GM10248 (cell line): ENCODE measurements at regions not wholly inside any gene's neighbourhood (a gene's known extent, or its start where the extent isn't known, plus 50 kb on each side); places are given as distances from the start of the nearest gene placed in this dataset.

Experiments used
- CTCF ChIA-PET: fragments of 300-600 bp; sonication (Branson Sonifier 250); formaldehyde crosslinking; extraction: SDS; loops from one replicate; lab custom pipeline; 2021; ENCODE audit warnings: antibody characterized with exemption; lab: Yijun Ruan, JAX
- POLR2A ChIA-PET: fragments of 350-650 bp; sonication (Branson Sonifier 250); formaldehyde crosslinking; extraction: SDS; loops from one replicate; lab custom pipeline; 2020; ENCODE audit warnings: antibody characterized with exemption; lab: Yijun Ruan, JAX
- DNase-seq: peaks from one replicate; pipeline ENCODE4 v3.0.0; 2012; ENCODE audit errors: extremely low spot score
- TF ChIP-seq, protein P1 (sequence below): IDR thresholded peaks from 2 replicates; pipeline ENCODE4 v1.5.1; 2012; ENCODE audit warnings: mild to moderate bottlenecking, low read depth; ENCODE audit errors: extremely low read depth, missing control alignments, control extremely low read depth

DNA sequence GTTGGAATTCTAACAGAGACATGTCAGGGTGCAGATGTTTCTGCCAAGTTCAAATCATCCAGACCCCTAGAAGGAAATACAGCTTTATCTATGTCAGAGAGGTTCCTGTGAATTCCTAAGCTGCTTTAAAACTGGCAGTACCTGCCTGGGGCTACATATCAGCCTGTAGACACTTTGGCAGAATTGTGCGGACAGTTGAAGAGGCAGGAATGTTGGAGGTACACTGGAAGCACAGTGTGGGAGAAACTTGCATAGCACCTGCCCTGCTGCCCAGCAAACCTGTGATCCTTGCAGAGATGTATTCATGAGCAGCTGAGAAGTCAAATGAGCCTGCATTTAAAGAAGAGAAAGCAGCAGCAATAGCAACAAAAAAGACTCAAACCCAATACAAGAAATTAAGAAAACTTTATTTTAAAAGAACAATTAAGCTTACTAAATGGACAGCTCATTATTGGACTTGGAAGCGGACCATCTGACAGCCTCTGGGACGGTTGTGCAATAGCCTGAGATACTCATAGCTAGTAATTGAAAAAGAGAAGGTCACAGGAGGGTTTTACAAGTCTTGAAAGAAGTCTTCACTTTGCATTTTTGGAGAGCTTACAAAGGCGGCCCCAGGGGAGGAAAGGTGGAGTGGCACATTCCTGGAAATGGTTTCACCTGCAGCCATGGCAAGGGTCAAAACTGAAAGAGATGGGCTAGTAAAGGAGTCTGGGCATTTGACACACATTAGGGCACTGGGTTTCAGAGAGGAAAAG, 280.9 kb upstream of the FLRT2 start:
- POLR2A ChIA-PET: no interaction called here
- CTCF ChIA-PET: interaction anchor here (0.9 to 1.9 kb wide), 4 partner anchors 9 to 15 kb away, joined by 3 to 4 read pairs (median 4); no protein-coding TSS in a partner anchor
- no peak for DNase-seq
- TF ChIP-seq, protein P1, sequence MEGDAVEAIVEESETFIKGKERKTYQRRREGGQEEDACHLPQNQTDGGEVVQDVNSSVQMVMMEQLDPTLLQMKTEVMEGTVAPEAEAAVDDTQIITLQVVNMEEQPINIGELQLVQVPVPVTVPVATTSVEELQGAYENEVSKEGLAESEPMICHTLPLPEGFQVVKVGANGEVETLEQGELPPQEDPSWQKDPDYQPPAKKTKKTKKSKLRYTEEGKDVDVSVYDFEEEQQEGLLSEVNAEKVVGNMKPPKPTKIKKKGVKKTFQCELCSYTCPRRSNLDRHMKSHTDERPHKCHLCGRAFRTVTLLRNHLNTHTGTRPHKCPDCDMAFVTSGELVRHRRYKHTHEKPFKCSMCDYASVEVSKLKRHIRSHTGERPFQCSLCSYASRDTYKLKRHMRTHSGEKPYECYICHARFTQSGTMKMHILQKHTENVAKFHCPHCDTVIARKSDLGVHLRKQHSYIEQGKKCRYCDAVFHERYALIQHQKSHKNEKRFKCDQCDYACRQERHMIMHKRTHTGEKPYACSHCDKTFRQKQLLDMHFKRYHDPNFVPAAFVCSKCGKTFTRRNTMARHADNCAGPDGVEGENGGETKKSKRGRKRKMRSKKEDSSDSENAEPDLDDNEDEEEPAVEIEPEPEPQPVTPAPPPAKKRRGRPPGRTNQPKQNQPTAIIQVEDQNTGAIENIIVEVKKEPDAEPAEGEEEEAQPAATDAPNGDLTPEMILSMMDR: no peak

DNA sequence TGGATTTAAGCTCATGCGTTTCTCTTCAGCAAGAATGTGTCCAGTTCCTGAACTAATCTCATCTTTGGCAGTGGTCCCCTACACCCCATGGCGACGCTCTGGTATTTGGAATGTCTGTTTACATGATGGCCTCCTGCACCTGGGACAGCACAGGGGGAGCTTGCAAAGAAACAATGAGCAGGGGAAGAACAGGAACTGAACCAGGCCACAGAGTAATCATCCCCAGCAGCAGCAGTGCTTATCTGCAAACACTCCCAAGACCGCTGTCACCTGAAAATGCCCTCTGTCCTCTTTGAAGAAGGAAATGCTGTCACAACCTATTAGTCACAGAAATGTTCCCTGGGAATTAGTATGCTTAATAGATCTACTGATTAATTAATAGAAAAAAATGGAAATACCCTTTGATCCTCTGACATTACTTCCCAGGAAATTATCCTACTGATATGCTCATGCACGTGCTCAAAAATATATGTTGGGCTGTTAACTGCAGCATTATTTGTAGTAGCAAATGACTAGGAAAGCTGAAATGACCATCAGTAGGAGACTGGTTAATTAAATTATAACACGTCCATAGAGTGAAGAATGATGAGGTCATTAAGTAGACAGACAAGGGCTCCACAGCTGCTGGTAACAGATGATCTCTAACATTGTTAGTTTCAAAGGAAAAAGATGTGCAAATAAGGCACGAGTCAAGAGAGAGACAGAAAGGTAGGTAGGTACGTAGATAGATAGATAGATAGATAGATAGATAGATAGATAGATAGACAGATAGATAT, 279.3 kb upstream of the FLRT2 start:
- TF ChIP-seq, protein P1: no peak
- DNase-seq: no peak
- ChIA-PET POLR2A (no interaction called here), CTCF (no interaction called here)

GRCh38 chr14:85252011-85252410, 277.9 kb upstream of the FLRT2 start:
- CTCF ChIA-PET: no interaction called here
- POLR2A ChIA-PET: no interaction called here
- DNase-seq: no peak
- TF ChIP-seq, protein P1: no peak

- no peak for DNase-seq
- TF ChIP-seq, protein P1: no peak
- CTCF ChIA-PET: no interaction called here
- POLR2A ChIA-PET: no interaction called here
Observed at GRCh38 chr14:85254711-85255110, 275.2 kb upstream of the FLRT2 start.

- CTCF ChIA-PET: interaction anchor here (0.9 kb wide), 1 partner anchor 15 kb away, joined by 5 read pairs; no protein-coding TSS in a partner anchor
- POLR2A ChIA-PET: no interaction called here
- TF ChIP-seq, protein P1: no peak
- no peak for DNase-seq
Observed at GRCh38 chr14:85257287-85257686, 272.7 kb upstream of the FLRT2 start.

GRCh38 chr14:85263916-85264675, 265.8 kb upstream of the FLRT2 start:
- POLR2A ChIA-PET: no interaction called here
- TF ChIP-seq, protein P1: no peak
- CTCF ChIA-PET: interaction anchor here (1.5 kb wide), 1 partner anchor 15 kb away, joined by 3 read pairs; no protein-coding TSS in a partner anchor
- no peak for DNase-seq
